Prostate gland (tissue), 2 donors: ENCODE measurements at regions not wholly inside any gene's neighbourhood (a gene's known extent, or its start where the extent isn't known, plus 50 kb on each side); places are given as distances from the start of the nearest gene placed in this dataset.

ENCODE experiments used
- DNase-seq: peaks from one replicate; pipeline ENCODE4 v3.0.0-alpha.2; 2019; ENCODE audit warnings: low spot score
- H3K27ac ChIP-seq, 2 donors: fragments of 200-600 bp; sonication (generic); 2 replicates each; pipeline ENCODE4 v1.5.1; 2017 to 2019
- H3K27me3 ChIP-seq: fragments of 200-600 bp; sonication (generic); replicated peaks from 2 replicates; pipeline ENCODE4 v1.5.1; 2019; ENCODE audit not compliant: insufficient read depth
- H3K36me3 ChIP-seq, 2 donors: fragments of 200-600 bp; sonication (generic); 1 replicate in 1 of 2; 2 replicates in 1 of 2; pipeline versions ENCODE4 v1.5.1 to v1.8.1; 2017 to 2019
- H3K4me1 ChIP-seq: fragments of 200-600 bp; sonication (generic); replicated peaks from 2 replicates; pipeline ENCODE4 v1.5.1; 2019
- H3K4me3 ChIP-seq, 2 donors: fragments of 200-600 bp; sonication (generic); 2 replicates each; pipeline ENCODE4 v1.5.1; 2017 to 2019
- H3K9me3 ChIP-seq: fragments of 200-600 bp; sonication (generic); 2 replicates; pipeline ENCODE4 v1.5.1; 2017
- CTCF ChIP-seq, 4 experiments: fragments of 200-600 bp in 2 of 4; fragments of 450-650 bp in 2 of 4; sonication (generic) in 2 of 4; IDR thresholded peaks; 1 replicate in 3 of 4; 2 replicates in 1 of 4; pipeline ENCODE4 v1.5.1; 2016 to 2019; ENCODE audit warnings: antibody characterized with exemption in 4 of 4, mild to moderate bottlenecking in 2 of 4, moderate library complexity in 2 of 4
- POLR2A ChIP-seq: fragments of 450-650 bp; IDR thresholded peaks from one replicate; pipeline ENCODE4 v1.6.1; 2016; ENCODE audit warnings: antibody characterized with exemption, mild to moderate bottlenecking
- POLR2AphosphoS5 ChIP-seq: sonication (generic); formaldehyde crosslinking; IDR thresholded peaks from one replicate; pipeline ENCODE4 v1.6.1; 2017; ENCODE audit warnings: antibody characterized with exemption
- WGBS: methylation state at CpG from one replicate; pipeline ENCODE4 v1.1.5; 2018; 5-methylcytosine and 5-hydroxymethylcytosine counted together
- intact Hi-C: fragments of 100-400 bp; cut with DNase I; formaldehyde crosslinking; loops from one replicate; pipeline ENCODE4 v1.14.2; 2022

- H3K4me1 ChIP-seq: no peaks in the 10 kb centered on the region
- 72% methylated on average over 6 of the region's 6 CpGs for WGBS
- H3K9me3 ChIP-seq: no peaks in the 10 kb centered on the region
- intact Hi-C loops: no loop called here
- no peak overlapping the region for H3K27ac ChIP-seq
- H3K4me3 ChIP-seq: no peak overlapping the region
- no peaks in the 10 kb centered on the region for H3K36me3 ChIP-seq
- no peak for DNase-seq
- TF ChIP-seq CTCF (IDR thresholded peaks at IDR 0.05) (no peak), POLR2AphosphoS5 (no peak), POLR2A (no peak)
- H3K27me3 ChIP-seq: no peaks in the 10 kb centered on the region
These were observed 363.9 kb upstream of the KLF4 start for GRCh38 chr9:107853461-107853860.

- no peak for DNase-seq
- no peak overlapping the region for H3K4me3 ChIP-seq
- no peaks in the 10 kb centered on the region for H3K4me1 ChIP-seq
- H3K9me3 ChIP-seq: no peaks in the 10 kb centered on the region
- H3K27me3 ChIP-seq: no peaks in the 10 kb centered on the region
- H3K36me3 ChIP-seq: no peaks in the 10 kb centered on the region
- intact Hi-C loops: no loop called here
- no peak for TF ChIP-seq POLR2AphosphoS5
- no peak for TF ChIP-seq CTCF (IDR thresholded peaks at IDR 0.05)
- no peak for TF ChIP-seq POLR2A
- H3K27ac ChIP-seq: no peak overlapping the region
These were observed 363.3 kb upstream of the KLF4 start for GRCh38 chr9:107852891-107853290.

GRCh38 chr9:107850653-107851052, 361.1 kb upstream of the KLF4 start:
- Histone ChIP-seq H3K36me3 (no peaks in the 10 kb centered on the region), H3K27ac (no peak overlapping the region), H3K4me3 (no peak overlapping the region), H3K9me3 (no peaks in the 10 kb centered on the region), H3K4me1 (no peaks in the 10 kb centered on the region), H3K27me3 (no peaks in the 10 kb centered on the region)
- DNase-seq: no peak
- no peak for TF ChIP-seq CTCF (IDR thresholded peaks at IDR 0.05)
- no peak for TF ChIP-seq POLR2AphosphoS5
- no peak for TF ChIP-seq POLR2A
- WGBS: 94% methylated on average over 6 of the region's 6 CpGs
- intact Hi-C loops: no loop called here

- no peak for DNase-seq
- Histone ChIP-seq H3K4me1 (no peaks in the 10 kb centered on the region), H3K4me3 (no peak overlapping the region), H3K27me3 (no peaks in the 10 kb centered on the region), H3K27ac (no peak overlapping the region), H3K36me3 (no peaks in the 10 kb centered on the region), H3K9me3 (no peaks in the 10 kb centered on the region)
- 41% methylated on average over 6 of the region's 6 CpGs for WGBS
- intact Hi-C loops: no loop called here
- no peak for TF ChIP-seq CTCF (IDR thresholded peaks at IDR 0.05)
- no peak for TF ChIP-seq POLR2A
- TF ChIP-seq POLR2AphosphoS5: no peak
These were observed 358.7 kb upstream of the KLF4 start for GRCh38 chr9:107847978-107848964.

- intact Hi-C loops: no loop called here
- Histone ChIP-seq H3K36me3 (no peaks in the 10 kb centered on the region), H3K4me1 (no peaks in the 10 kb centered on the region), H3K4me3 (no peak overlapping the region), H3K9me3 (no peaks in the 10 kb centered on the region), H3K27ac (no peak overlapping the region), H3K27me3 (no peaks in the 10 kb centered on the region)
- TF ChIP-seq POLR2AphosphoS5: no peak
- TF ChIP-seq CTCF (IDR thresholded peaks at IDR 0.05): no peak
- TF ChIP-seq POLR2A: no peak
- no peak for DNase-seq
- WGBS: 94% methylated on average over 6 of the region's 6 CpGs
These were observed 353.0 kb upstream of the KLF4 start for GRCh38 chr9:107842530-107842929.
